ENCODE measurements at regions not wholly inside any gene's neighbourhood (a gene's known extent, or its start where the extent isn't known, plus 50 kb on each side); places are given as distances from the start of the nearest gene placed in this dataset.

GRCh38 chr4:10877076-10877475, 192.5 kb upstream of the CLNK start:
- Histone ChIP-seq H3K4me2 (ENCODE audit: low read depth, low read length) (no peak overlapping the region), H2BK20ac (ENCODE audit: low read depth, low read length) (no peak overlapping the region), H3K27me3 (ENCODE audit: control insufficient read depth, insufficient read depth, low read length) (no peaks in the 10 kb centered on the region), H2AK5ac (ENCODE audit: low read depth, low read length) (no peak overlapping the region), H3K18ac (ENCODE audit: low read depth, low read length) (no peak overlapping the region), H3K4ac (ENCODE audit: low read depth, low read length) (no peak overlapping the region), H3K4me3 (ENCODE audit: insufficient read depth, low read depth, low read length) (no peak overlapping the region), H3K9me1 (ENCODE audit: insufficient read depth, low read length) (no peaks in the 10 kb centered on the region), H2BK5ac (ENCODE audit: low read depth, low read length, poor library complexity, severe bottlenecking) (no peak overlapping the region), H3K9me3 (ENCODE audit: control insufficient read depth, insufficient read depth, low read length) (no peaks in the 10 kb centered on the region), H3K36me3 (ENCODE audit: control insufficient read depth, insufficient read depth, low read length) (no peaks in the 10 kb centered on the region), H2AFZ (replicated peaks; ENCODE audit: low read length, poor library complexity) (no peak overlapping the region), H4K20me1 (ENCODE audit: insufficient read depth, low read length) (no peaks in the 10 kb centered on the region), H3K4me1 (ENCODE audit: control insufficient read depth, insufficient read depth, low read length) (no peaks in the 10 kb centered on the region), H3K27ac (ENCODE audit: insufficient read depth, low read length) (no peak overlapping the region), H4K5ac (ENCODE audit: low read depth, low read length) (no peak overlapping the region), H3K9ac (ENCODE audit: low read depth, low read length) (no peak overlapping the region), H2BK15ac (ENCODE audit: low read depth, low read length) (no peak overlapping the region), H3K14ac (replicated peaks; ENCODE audit: low read depth, low read length) (no peak overlapping the region), H2AK9ac (replicated peaks; ENCODE audit: low read depth, low read length, poor library complexity) (no peak overlapping the region), H4K91ac (ENCODE audit: insufficient read depth, low read depth, low read length) (no peak overlapping the region), H3K79me1 (ENCODE audit: low read depth in 1 of 2, low read length in 2 of 2) (no peaks in the 10 kb centered on the region), H3K56ac (ENCODE audit: extremely low read depth, insufficient read depth, low read length) (no peak overlapping the region), H2BK120ac (ENCODE audit: low read depth, low read length) (no peak overlapping the region), H3K23ac (ENCODE audit: low read depth, low read length) (no peak overlapping the region), H4K8ac (ENCODE audit: low read depth in 2 of 2, low read length in 2 of 2) (no peak overlapping the region)
- TF ChIP-seq BHLHE40 (IDR thresholded peaks at IDR 0.05; ENCODE audit: low read depth, low read length) (no peak), RCOR1 (IDR thresholded peaks at IDR 0.05; ENCODE audit: insufficient replicate concordance, low read length) (no peak), NFE2L2 (IDR thresholded peaks at IDR 0.05; ENCODE audit: low read depth, low read length) (no peak), MXI1 (IDR thresholded peaks at IDR 0.05; ENCODE audit: borderline replicate concordance, low read depth, low read length) (no peak), USF2 (IDR thresholded peaks at IDR 0.05; ENCODE audit: low read depth, low read length) (no peak), SMC3 (IDR thresholded peaks at IDR 0.05; ENCODE audit: low read depth, low read length) (no peak), FOS (IDR thresholded peaks at IDR 0.05; ENCODE audit: low read depth, low read length) (no peak), ELK1 (IDR thresholded peaks at IDR 0.05; ENCODE audit: borderline replicate concordance, low read depth, low read length) (no peak), POLR2A (IDR thresholded peaks at IDR 0.05; ENCODE audit: low read depth, low read length) (no peak), CEBPB (IDR thresholded peaks at IDR 0.05; ENCODE audit: low read depth, low read length) (no peak), RAD21 (IDR thresholded peaks at IDR 0.05; ENCODE audit: low read length) (no peak), MAZ (IDR thresholded peaks at IDR 0.05; ENCODE audit: borderline replicate concordance, low read depth, low read length) (no peak), RFX5 (IDR thresholded peaks at IDR 0.05; ENCODE audit: low read depth, low read length) (no peak), MAFK (IDR thresholded peaks at IDR 0.05; ENCODE audit: low read depth, low read length) (no peak), CHD1 (IDR thresholded peaks at IDR 0.05; ENCODE audit: low read depth, low read length) (no peak), CTCF (conservative IDR thresholded peaks at IDR 0.05; ENCODE audit: low read depth, low read length) (no peak)
- DNase-seq = no peak
- in situ Hi-C loops (cut with MboI; ENCODE audit: low sequenced_read_pairs) = no loop called here
- ChIA-PET POLR2A (ENCODE audit: unreplicated experiment) (no interaction called here), CTCF (no interaction called here)
- no peak for ATAC-seq (ENCODE audit: low read depth)
- dilution Hi-C loops (cut with HindIII; ENCODE audit: low sequenced_read_pairs, unreplicated experiment) = no loop called here
- intact Hi-C loops (cut with micrococcal nuclease) = no loop called here
- BruUV-seq (replicated peaks) = no TSS peak

Measured in IMR-90 (cell line).